Calu3 (cell line): ENCODE measurements at regions not wholly inside any gene's neighbourhood (a gene's known extent, or its start where the extent isn't known, plus 50 kb on each side); places are given as distances from the start of the nearest gene placed in this dataset.

ENCODE experiments used
- BruUV-seq: library from RNA; stranded (reverse); fragments of 400-500 nt; replicated peaks from 2 replicates; lab custom pipeline; 2021; lab: Mats Ljungman, UMichigan
- CTCF ChIA-PET: fragments of 300-600 bp; sonication (Branson Sonifier 250); formaldehyde crosslinking; loops from one replicate; lab custom pipeline; 2022; ENCODE audit warnings: antibody characterized with exemption; lab: Charles Lee
- DNase-seq: peaks from one replicate; pipeline ENCODE4 v3.0.0; 2022
- H3K27ac Mint-ChIP-seq: one replicate; pipeline ENCODE4 v1.8.0; 2022; ENCODE audit warnings: mixed read lengths; ENCODE audit not compliant: unreplicated experiment
- H3K27me3 Mint-ChIP-seq: one replicate; pipeline ENCODE4 v1.8.0; 2022; ENCODE audit warnings: mixed read lengths; ENCODE audit not compliant: unreplicated experiment
- H3K36me3 Mint-ChIP-seq: one replicate; pipeline ENCODE4 v1.8.0; 2022; ENCODE audit warnings: mild to moderate bottlenecking, moderate library complexity, mixed read lengths; ENCODE audit not compliant: insufficient read depth, unreplicated experiment
- H3K4me1 Mint-ChIP-seq: one replicate; pipeline ENCODE4 v1.8.0; 2022; ENCODE audit warnings: mild to moderate bottlenecking, low read depth, mixed read lengths; ENCODE audit not compliant: unreplicated experiment
- H3K4me3 Mint-ChIP-seq: one replicate; pipeline ENCODE4 v1.8.0; 2022; ENCODE audit warnings: mild to moderate bottlenecking, low read depth, moderate library complexity, mixed read lengths; ENCODE audit not compliant: unreplicated experiment
- H3K9me3 Mint-ChIP-seq: one replicate; pipeline ENCODE4 v1.8.0; 2022; ENCODE audit warnings: low read depth, mixed read lengths; ENCODE audit not compliant: unreplicated experiment
- CTCF ChIP-seq: fragments of 200-600 bp; IDR thresholded peaks from one replicate; pipeline ENCODE4 v1.8.0; 2022; ENCODE audit warnings: antibody characterized with exemption; ENCODE audit not compliant: unreplicated experiment
- intact Hi-C: fragments of 100-400 bp; cut with micrococcal nuclease; formaldehyde crosslinking; loops from one replicate; pipeline ENCODE4 v1.10.0; 2022; ENCODE audit not compliant: unreplicated experiment

- BruUV-seq, result no TSS peak
- intact Hi-C loops, result no loop called here
- TF ChIP-seq CTCF, result no peak
- no peaks in the 10 kb centered on the region for H3K4me1 Mint-ChIP-seq
- CTCF ChIA-PET, result no interaction called here
- DNase-seq, result no peak
- no peaks in the 10 kb centered on the region for H3K36me3 Mint-ChIP-seq
- no peaks in the 10 kb centered on the region for H3K9me3 Mint-ChIP-seq
- H3K27me3 Mint-ChIP-seq, result no peaks in the 10 kb centered on the region
- H3K4me3 Mint-ChIP-seq, result no peak overlapping the region
- no peak overlapping the region for H3K27ac Mint-ChIP-seq
These were observed 499.6 kb downstream of the PPARGC1A start for GRCh38 chr4:23390246-23390645.

- CTCF ChIA-PET, result no interaction called here
- intact Hi-C loops, result no loop called here
- no peak for DNase-seq
- Mint-ChIP-seq H3K9me3 (no peaks in the 10 kb centered on the region), H3K27me3 (no peaks in the 10 kb centered on the region), H3K27ac (no peak overlapping the region), H3K4me1 (no peaks in the 10 kb centered on the region), H3K4me3 (no peak overlapping the region), H3K36me3 (no peaks in the 10 kb centered on the region)
- BruUV-seq, result no TSS peak
- no peak for TF ChIP-seq CTCF
These were observed 501.0 kb downstream of the PPARGC1A start for GRCh38 chr4:23388699-23389395.

GRCh38 chr4:23388255-23388654 is 501.6 kb downstream of the PPARGC1A start:
- CTCF ChIA-PET, result no interaction called here
- Mint-ChIP-seq H3K9me3 (no peaks in the 10 kb centered on the region), H3K4me1 (no peaks in the 10 kb centered on the region), H3K4me3 (no peak overlapping the region), H3K27me3 (no peaks in the 10 kb centered on the region), H3K27ac (no peak overlapping the region), H3K36me3 (no peaks in the 10 kb centered on the region)
- DNase-seq, result no peak
- intact Hi-C loops, result no loop called here
- TF ChIP-seq CTCF, result no peak
- BruUV-seq, result no TSS peak

GRCh38 chr4:23384741-23385140 is 505.1 kb downstream of the PPARGC1A start:
- Mint-ChIP-seq H3K4me1 (no peaks in the 10 kb centered on the region), H3K4me3 (no peak overlapping the region), H3K27ac (no peak overlapping the region), H3K36me3 (no peaks in the 10 kb centered on the region), H3K9me3 (no peaks in the 10 kb centered on the region), H3K27me3 (no peaks in the 10 kb centered on the region)
- TF ChIP-seq CTCF, result no peak
- intact Hi-C loops, result no loop called here
- BruUV-seq, result no TSS peak
- CTCF ChIA-PET, result no interaction called here
- no peak for DNase-seq
